Vagina (tissue), 2 donors: ENCODE measurements at regions not wholly inside any gene's neighbourhood (a gene's known extent, or its start where the extent isn't known, plus 50 kb on each side); places are given as distances from the start of the nearest gene placed in this dataset.

Source experiments
- CTCF ChIP-seq, 3 experiments: fragments of 450-650 bp in 2 of 3; fragments of 200-600 bp in 1 of 3; sonication (generic) in 1 of 3; IDR thresholded peaks; one replicate each; pipeline ENCODE4 v1.5.1; 2017 to 2019; ENCODE audit warnings: antibody characterized with exemption in 3 of 3, mild to moderate bottlenecking in 2 of 3, moderate library complexity in 2 of 3
- POLR2A ChIP-seq, 2 donors: fragments of 450-650 bp; IDR thresholded peaks; one replicate each; pipeline ENCODE4 v1.6.1; 2017; ENCODE audit warnings: antibody characterized with exemption in 2 of 2, mild to moderate bottlenecking in 2 of 2, moderate library complexity in 2 of 2
- POLR2AphosphoS5 ChIP-seq, 2 donors: sonication (generic); formaldehyde crosslinking; IDR thresholded peaks; one replicate each; pipeline ENCODE4 v1.9.0; 2017; ENCODE audit warnings: antibody characterized with exemption in 2 of 2, mild to moderate bottlenecking in 2 of 2, low read depth in 1 of 2; ENCODE audit not compliant: insufficient read depth in 1 of 2

- no peak for TF ChIP-seq CTCF (IDR thresholded peaks at IDR 0.05)
- no peak for TF ChIP-seq POLR2AphosphoS5 (IDR thresholded peaks at IDR 0.05; ENCODE audit: insufficient read depth in 1 of 2, low read depth in 1 of 2)
- no peak for TF ChIP-seq POLR2A (IDR thresholded peaks at IDR 0.05)
These were observed 462.8 kb upstream of the ZNF462 start for GRCh38 chr9:106400170-106400569.
